Astrocyte (in vitro differentiated cells and primary cell): ENCODE measurements at regions not wholly inside any gene's neighbourhood (a gene's known extent, or its start where the extent isn't known, plus 50 kb on each side); places are given as distances from the start of the nearest gene placed in this dataset.
"Not testable (repeated sequence)": the region's sequence is repeated elsewhere in the genome, so short reads cannot be mapped to it uniquely, and the experiment has no call there.

Source experiments
- DNase-seq: peaks from one replicate; pipeline ENCODE4 v3.0.0-alpha.2; 2010; ENCODE audit warnings: low read depth
- FAIRE-seq: peaks from 2 replicates; lab custom pipeline; 2011; peaks lifted over from hg19 to GRCh38; lab: Jason Lieb, UNC
- H2AFZ ChIP-seq: 2 replicates; pipeline ENCODE4 v1.6.0; 2012; ENCODE audit warnings: low read depth, low read length, inconsistent platforms
- H3K27ac ChIP-seq: 2 replicates; pipeline ENCODE4 v1.5.1; 2011; ENCODE audit warnings: low read depth, low read length, inconsistent platforms
- H3K27me3 ChIP-seq: 2 replicates; pipeline ENCODE4 v1.6.0; 2011; ENCODE audit warnings: low read length, inconsistent platforms; ENCODE audit not compliant: insufficient read depth
- H3K36me3 ChIP-seq: 2 replicates; pipeline ENCODE4 v1.5.1; 2011; ENCODE audit warnings: low read length, inconsistent platforms; ENCODE audit not compliant: insufficient read depth
- H3K4me1 ChIP-seq: 2 replicates; pipeline ENCODE4 v1.5.1; 2011; ENCODE audit warnings: low read length, inconsistent platforms; ENCODE audit not compliant: insufficient read depth
- H3K4me2 ChIP-seq: 2 replicates; pipeline ENCODE4 v1.6.0; 2012; ENCODE audit warnings: low read length, inconsistent platforms
- H3K4me3 ChIP-seq: 2 replicates; pipeline ENCODE4 v1.5.1; 2011; ENCODE audit warnings: low read depth, mild to moderate bottlenecking, low read length, inconsistent platforms; ENCODE audit not compliant: insufficient read depth
- H3K79me2 ChIP-seq: 2 replicates; pipeline ENCODE4 v1.6.0; 2012; ENCODE audit warnings: mild to moderate bottlenecking, low read length, inconsistent platforms; ENCODE audit not compliant: insufficient read depth
- H3K9ac ChIP-seq: 2 replicates; pipeline ENCODE4 v1.6.0; 2012; ENCODE audit warnings: mild to moderate bottlenecking, low read length, inconsistent platforms
- H3K9me3 ChIP-seq: 2 replicates; pipeline ENCODE4 v1.5.1; 2012; ENCODE audit warnings: low read depth, mild to moderate bottlenecking, low read length, inconsistent platforms; ENCODE audit not compliant: insufficient read depth
- H4K20me1 ChIP-seq: 2 replicates; pipeline ENCODE4 v1.6.0; 2012; ENCODE audit warnings: low read length, inconsistent platforms; ENCODE audit not compliant: insufficient read depth
- H3K27ac Mint-ChIP-seq: one replicate; pipeline ENCODE4 v1.8.0; 2021; ENCODE audit warnings: mild to moderate bottlenecking, mixed read lengths; ENCODE audit not compliant: unreplicated experiment
- H3K27me3 Mint-ChIP-seq: one replicate; pipeline ENCODE4 v1.8.0; 2021; ENCODE audit warnings: low read depth, mixed read lengths; ENCODE audit not compliant: unreplicated experiment
- H3K36me3 Mint-ChIP-seq: one replicate; pipeline ENCODE4 v1.8.0; 2021; ENCODE audit warnings: low read depth, mixed read lengths; ENCODE audit not compliant: unreplicated experiment
- H3K4me1 Mint-ChIP-seq: one replicate; pipeline ENCODE4 v1.8.0; 2021; ENCODE audit warnings: low read depth, mixed read lengths; ENCODE audit not compliant: unreplicated experiment
- H3K4me3 Mint-ChIP-seq: one replicate; pipeline ENCODE4 v1.8.0; 2021; ENCODE audit warnings: mild to moderate bottlenecking, moderate library complexity, mixed read lengths; ENCODE audit not compliant: unreplicated experiment
- H3K9me3 Mint-ChIP-seq: one replicate; pipeline ENCODE4 v1.8.0; 2021; ENCODE audit warnings: mild to moderate bottlenecking, mixed read lengths; ENCODE audit not compliant: unreplicated experiment
- EZH2 ChIP-seq: IDR thresholded peaks from 2 replicates; pipeline ENCODE4 v1.6.1; 2012; ENCODE audit warnings: mild to moderate bottlenecking, low read length, inconsistent platforms; ENCODE audit not compliant: insufficient read depth
- TF ChIP-seq, protein P1 (sequence below): IDR thresholded peaks from 2 replicates; pipeline ENCODE4 v1.5.1; 2011; ENCODE audit warnings: low read depth, mild to moderate bottlenecking, inconsistent platforms, low read length, moderate library complexity; ENCODE audit not compliant: insufficient read depth

DNA sequence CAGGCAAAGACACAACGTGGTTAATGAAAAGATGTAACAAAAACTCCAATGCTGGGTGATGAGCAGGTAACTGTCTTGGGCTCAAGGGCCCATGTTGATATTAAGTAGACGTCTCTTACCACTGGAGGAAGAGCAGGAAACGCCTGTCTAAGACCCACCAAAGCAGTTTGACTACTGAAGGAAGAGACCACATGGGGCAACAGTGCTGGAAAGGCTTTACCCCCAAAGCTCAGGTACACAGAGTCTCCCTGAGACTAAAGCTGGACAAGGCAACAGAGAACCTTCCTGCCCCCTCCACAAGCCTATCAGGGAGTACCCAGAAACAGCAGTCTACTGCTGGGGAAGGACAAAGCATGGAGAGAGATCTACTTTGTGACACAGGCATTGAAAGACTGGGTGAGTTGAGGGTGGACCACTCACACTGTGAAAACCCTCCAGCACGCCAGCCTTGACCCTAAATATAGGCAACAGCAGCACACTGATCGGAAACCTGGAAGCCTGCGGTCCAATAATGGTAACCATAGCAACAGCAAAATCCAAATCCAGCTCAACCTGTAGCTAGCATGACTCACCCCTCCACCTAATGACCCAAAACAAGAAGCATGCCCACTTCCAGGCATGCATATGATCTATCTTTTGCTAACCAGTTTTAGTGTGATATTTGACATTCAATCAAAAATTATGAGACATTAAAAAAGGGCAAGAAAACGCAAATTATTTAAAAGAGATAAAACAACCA is 270.5 kb upstream of the SDK2 start:
- H3K4me3 ChIP-seq = no peak overlapping the region
- H3K27ac ChIP-seq = no peak overlapping the region
- Mint-ChIP-seq H3K27ac (no peak overlapping the region), H3K36me3 (no peaks in the 10 kb centered on the region), H3K4me3 (no peak overlapping the region), H3K4me1 (peaks cover 3% of the 10 kb centered on the region), H3K9me3 (peaks cover 7% of the 10 kb centered on the region), H3K27me3 (peaks cover 35% of the 10 kb centered on the region)
- TF ChIP-seq, protein P1, sequence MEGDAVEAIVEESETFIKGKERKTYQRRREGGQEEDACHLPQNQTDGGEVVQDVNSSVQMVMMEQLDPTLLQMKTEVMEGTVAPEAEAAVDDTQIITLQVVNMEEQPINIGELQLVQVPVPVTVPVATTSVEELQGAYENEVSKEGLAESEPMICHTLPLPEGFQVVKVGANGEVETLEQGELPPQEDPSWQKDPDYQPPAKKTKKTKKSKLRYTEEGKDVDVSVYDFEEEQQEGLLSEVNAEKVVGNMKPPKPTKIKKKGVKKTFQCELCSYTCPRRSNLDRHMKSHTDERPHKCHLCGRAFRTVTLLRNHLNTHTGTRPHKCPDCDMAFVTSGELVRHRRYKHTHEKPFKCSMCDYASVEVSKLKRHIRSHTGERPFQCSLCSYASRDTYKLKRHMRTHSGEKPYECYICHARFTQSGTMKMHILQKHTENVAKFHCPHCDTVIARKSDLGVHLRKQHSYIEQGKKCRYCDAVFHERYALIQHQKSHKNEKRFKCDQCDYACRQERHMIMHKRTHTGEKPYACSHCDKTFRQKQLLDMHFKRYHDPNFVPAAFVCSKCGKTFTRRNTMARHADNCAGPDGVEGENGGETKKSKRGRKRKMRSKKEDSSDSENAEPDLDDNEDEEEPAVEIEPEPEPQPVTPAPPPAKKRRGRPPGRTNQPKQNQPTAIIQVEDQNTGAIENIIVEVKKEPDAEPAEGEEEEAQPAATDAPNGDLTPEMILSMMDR = no peak
- no peak for TF ChIP-seq EZH2
- H3K9me3 ChIP-seq = peaks cover 8% of the 10 kb centered on the region
- H3K4me1 ChIP-seq = no peaks in the 10 kb centered on the region
- no peaks in the 10 kb centered on the region for H3K79me2 ChIP-seq
- no peak for DNase-seq
- no peaks in the 10 kb centered on the region for H4K20me1 ChIP-seq
- no peak overlapping the region for H2AFZ ChIP-seq
- no peaks in the 10 kb centered on the region for H3K27me3 ChIP-seq
- FAIRE-seq = no peak
- no peaks in the 10 kb centered on the region for H3K36me3 ChIP-seq
- no peak overlapping the region for H3K9ac ChIP-seq
- H3K4me2 ChIP-seq = no peak overlapping the region

DNA sequence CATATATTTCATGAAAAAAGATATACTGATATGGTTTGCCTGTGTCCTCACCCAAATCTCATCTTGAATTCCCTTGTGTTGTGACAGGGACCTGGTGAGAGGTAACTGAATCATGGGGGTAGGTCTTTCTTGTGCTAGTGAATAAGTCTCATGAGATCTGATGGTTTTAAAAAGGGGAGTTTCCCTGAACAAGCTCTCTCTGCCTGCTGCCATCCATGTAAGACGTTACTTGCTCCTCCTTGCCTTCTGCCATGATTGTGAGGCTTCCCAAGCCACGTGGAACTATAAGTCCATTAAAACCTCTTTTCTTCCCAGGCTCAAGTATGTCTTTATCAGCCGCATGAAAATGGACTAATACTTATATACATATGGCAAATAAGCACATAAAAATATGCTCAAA is 274.8 kb upstream of the SDK2 start:
- H3K4me1 ChIP-seq, H3K9me3 Mint-ChIP-seq, H3K27ac ChIP-seq, H4K20me1 ChIP-seq, H3K9me3 ChIP-seq, DNase-seq, H3K27ac Mint-ChIP-seq, H3K4me3 Mint-ChIP-seq, H2AFZ ChIP-seq, H3K36me3 ChIP-seq, FAIRE-seq, H3K36me3 Mint-ChIP-seq, H3K9ac ChIP-seq, H3K4me2 ChIP-seq, H3K79me2 ChIP-seq, H3K4me3 ChIP-seq, H3K27me3 ChIP-seq, H3K4me1 Mint-ChIP-seq: not testable (repeated sequence)
- peaks cover 12% of the 10 kb centered on the region for H3K27me3 Mint-ChIP-seq

GRCh38 chr17:73921306-73921705 is 277.1 kb upstream of the SDK2 start:
- no peak overlapping the region for H3K27ac Mint-ChIP-seq
- H3K36me3 ChIP-seq = no peaks in the 10 kb centered on the region
- no peak overlapping the region for H3K4me3 Mint-ChIP-seq
- H3K9me3 Mint-ChIP-seq = peaks cover 2% of the 10 kb centered on the region
- H3K27me3 ChIP-seq = no peaks in the 10 kb centered on the region
- no peaks in the 10 kb centered on the region for H3K4me1 Mint-ChIP-seq
- DNase-seq (no peak), FAIRE-seq (no peak)
- no peak overlapping the region for H3K27ac ChIP-seq
- H2AFZ ChIP-seq = no peak overlapping the region
- H4K20me1 ChIP-seq = no peaks in the 10 kb centered on the region
- H3K9me3 ChIP-seq = no peaks in the 10 kb centered on the region
- H3K4me2 ChIP-seq = no peak overlapping the region
- H3K9ac ChIP-seq = no peak overlapping the region
- H3K36me3 Mint-ChIP-seq = no peaks in the 10 kb centered on the region
- no peak overlapping the region for H3K4me3 ChIP-seq
- peaks cover 9% of the 10 kb centered on the region for H3K27me3 Mint-ChIP-seq
- no peaks in the 10 kb centered on the region for H3K4me1 ChIP-seq
- TF ChIP-seq EZH2 = no peak
- TF ChIP-seq, protein P1 = no peak
- no peaks in the 10 kb centered on the region for H3K79me2 ChIP-seq
